Astrocyte (in vitro differentiated cells and primary cell): ENCODE measurements at regions not wholly inside any gene's neighbourhood (a gene's known extent, or its start where the extent isn't known, plus 50 kb on each side); places are given as distances from the start of the nearest gene placed in this dataset.

ENCODE experiments used
- CTCF ChIP-seq: IDR thresholded peaks from 2 replicates; pipeline ENCODE4 v1.5.1; 2011; ENCODE audit warnings: low read depth, mild to moderate bottlenecking, inconsistent platforms, low read length, moderate library complexity; ENCODE audit not compliant: insufficient read depth
- EZH2 ChIP-seq: IDR thresholded peaks from 2 replicates; pipeline ENCODE4 v1.6.1; 2012; ENCODE audit warnings: mild to moderate bottlenecking, low read length, inconsistent platforms; ENCODE audit not compliant: insufficient read depth

GRCh38 chr19:27773318-27774094 lies 1439.4 kb downstream of the UQCRFS1 start:
- no peak for TF ChIP-seq CTCF
- no peak for TF ChIP-seq EZH2
